GM23248 (cell line): ENCODE measurements at regions not wholly inside any gene's neighbourhood (a gene's known extent, or its start where the extent isn't known, plus 50 kb on each side); places are given as distances from the start of the nearest gene placed in this dataset.

Experiments
- DNase-seq: peaks from one replicate; pipeline ENCODE4 v3.0.0-alpha.2; 2015
- H2AFZ ChIP-seq: fragments of 200-600 bp; sonication (generic); 2 replicates; pipeline ENCODE4 v1.6.1; 2016; ENCODE audit warnings: antibody characterized with exemption
- H3F3A ChIP-seq: fragments of 200-600 bp; sonication (generic); 2 replicates; pipeline ENCODE4 v1.6.1; 2016; ENCODE audit warnings: mild to moderate bottlenecking, antibody characterized with exemption, mixed run types; ENCODE audit not compliant: insufficient read depth
- H3K27ac ChIP-seq: fragments of 200-600 bp; sonication (generic); 2 replicates; pipeline ENCODE4 v1.5.1; 2016; ENCODE audit warnings: mild to moderate bottlenecking
- H3K27me3 ChIP-seq: fragments of 200-600 bp; sonication (generic); replicated peaks from 2 replicates; pipeline ENCODE4 v1.6.1; 2016; ENCODE audit warnings: mild to moderate bottlenecking; ENCODE audit not compliant: insufficient read depth
- H3K36me3 ChIP-seq: fragments of 200-600 bp; sonication (generic); 2 replicates; pipeline ENCODE4 v1.6.1; 2016; ENCODE audit warnings: low read depth, mild to moderate bottlenecking
- H3K4me1 ChIP-seq: fragments of 200-600 bp; sonication (generic); 2 replicates; pipeline ENCODE4 v1.6.1; 2016; ENCODE audit warnings: mild to moderate bottlenecking; ENCODE audit not compliant: insufficient read depth
- H3K4me2 ChIP-seq: fragments of 200-600 bp; sonication (generic); one replicate; pipeline ENCODE4 v1.6.1; 2016; ENCODE audit warnings: mild to moderate bottlenecking; ENCODE audit not compliant: unreplicated experiment
- H3K4me3 ChIP-seq: fragments of 200-600 bp; sonication (generic); 2 replicates; pipeline ENCODE4 v1.5.1; 2016; ENCODE audit warnings: mild to moderate bottlenecking
- H3K79me2 ChIP-seq: fragments of 200-600 bp; sonication (generic); 2 replicates; pipeline ENCODE4 v1.6.1; 2016; ENCODE audit warnings: mild to moderate bottlenecking; ENCODE audit not compliant: insufficient read depth
- H3K9ac ChIP-seq: fragments of 200-600 bp; sonication (generic); 2 replicates; pipeline ENCODE4 v1.6.1; 2016; ENCODE audit warnings: mild to moderate bottlenecking
- H3K9me2 ChIP-seq: fragments of 200-600 bp; sonication (generic); 2 replicates; pipeline ENCODE4 v1.6.1; 2016; ENCODE audit warnings: mixed run types, mild to moderate bottlenecking, moderate library complexity; ENCODE audit not compliant: insufficient read depth
- H3K9me3 ChIP-seq: fragments of 200-600 bp; sonication (generic); one replicate; pipeline ENCODE4 v1.6.1; 2017; ENCODE audit warnings: low read depth
- H4K20me1 ChIP-seq: fragments of 200-600 bp; sonication (generic); 2 replicates; pipeline ENCODE4 v1.6.0; 2016; ENCODE audit not compliant: insufficient read depth
- EZH2 ChIP-seq: fragments of 200-600 bp; sonication (generic); IDR thresholded peaks from 2 replicates; pipeline ENCODE4 v1.6.1; 2018; ENCODE audit warnings: antibody characterized with exemption, mild to moderate bottlenecking; ENCODE audit not compliant: insufficient read depth, poor library complexity, severe bottlenecking
- EZH2phosphoT487 ChIP-seq: fragments of 200-600 bp; sonication (generic); IDR thresholded peaks from 2 replicates; pipeline ENCODE4 v1.6.1; 2018; ENCODE audit warnings: antibody characterized with exemption, moderate library complexity, mild to moderate bottlenecking, low read depth; ENCODE audit not compliant: insufficient read depth
- WGBS, 2 experiments: methylation state at CpG; one replicate each; pipeline ENCODE4 v1.1.6; 2015 to 2017; ENCODE audit warnings: low lambda C conversion rate in 2 of 2, low coverage in 1 of 2; ENCODE audit errors: missing lambda C conversion rate in 2 of 2; 5-methylcytosine and 5-hydroxymethylcytosine counted together
- in situ Hi-C: fragments of 300-500 bp; cut with MboI; formaldehyde crosslinking; loops from 2 replicates; pipeline ENCODE4 v1.15.0; 2020

DNA sequence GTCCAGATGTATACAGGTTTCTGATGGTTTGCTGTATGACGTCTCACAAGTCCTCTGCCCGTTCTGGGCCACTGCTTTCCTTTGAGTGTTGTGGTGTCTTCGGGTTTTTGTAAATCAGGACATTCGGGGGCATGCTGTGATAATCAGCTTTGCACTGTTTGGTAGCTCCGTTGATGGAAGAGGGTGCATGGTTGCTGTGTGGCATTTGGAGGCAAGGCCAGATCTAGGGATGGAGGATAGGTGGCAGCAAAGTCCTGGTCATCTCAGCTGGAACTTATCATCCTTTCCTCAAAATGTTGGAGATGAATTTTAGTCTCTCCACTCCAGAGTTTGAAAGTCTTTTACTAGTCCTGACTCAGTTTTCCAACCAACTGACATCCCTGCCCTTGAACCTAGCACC, 91.0 kb downstream of the SCP2D1 start:
- peak; percentile 10 for DNase-seq
- Histone ChIP-seq H3K9me2 (no peaks in the 10 kb centered on the region), H3K9me3 (no peaks in the 10 kb centered on the region), H3K9ac (no peak overlapping the region), H3K4me2 (no peak overlapping the region), H3K36me3 (no peaks in the 10 kb centered on the region), H4K20me1 (no peaks in the 10 kb centered on the region), H3K4me3 (no peak overlapping the region), H2AFZ (no peak overlapping the region), H3K79me2 (no peaks in the 10 kb centered on the region), H3K27me3 (no peaks in the 10 kb centered on the region), H3K27ac (no peak overlapping the region), H3F3A (no peaks in the 10 kb centered on the region), H3K4me1 (no peaks in the 10 kb centered on the region)
- 7 to 11% methylated on average over 5 of the region's 5 CpGs for WGBS, 2 experiments
- in situ Hi-C loops, result no loop called here
- TF ChIP-seq EZH2 (no peak), EZH2phosphoT487 (no peak)

DNA sequence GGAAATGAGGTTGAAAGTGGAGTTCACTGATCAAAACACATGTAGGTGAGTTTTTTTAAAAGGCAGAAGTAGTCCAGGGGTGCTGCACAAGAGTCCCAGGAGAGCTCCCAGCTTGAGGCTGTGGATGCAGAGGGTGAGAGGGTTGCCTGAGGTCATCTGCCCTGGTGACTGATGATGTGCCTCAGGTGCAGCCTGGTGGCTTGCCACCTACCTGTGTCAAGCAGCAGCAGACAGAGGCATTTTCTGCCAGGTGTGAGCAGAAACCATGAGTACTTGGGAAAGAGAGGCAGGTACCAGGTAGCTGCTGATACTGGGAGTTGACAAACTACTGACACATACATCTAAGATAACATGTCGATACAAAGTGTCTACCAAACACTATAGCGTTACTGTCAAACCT, 92.5 kb downstream of the SCP2D1 start:
- no peaks in the 10 kb centered on the region for H3K27me3 ChIP-seq
- no peak for DNase-seq
- no peak overlapping the region for H3K9ac ChIP-seq
- WGBS, 2 experiments, result 39 to 73% methylated on average over 2 of the region's 2 CpGs
- in situ Hi-C loops, result no loop called here
- H3K79me2 ChIP-seq, result no peaks in the 10 kb centered on the region
- no peak overlapping the region for H2AFZ ChIP-seq
- H4K20me1 ChIP-seq, result no peaks in the 10 kb centered on the region
- H3K4me3 ChIP-seq, result no peak overlapping the region
- H3K9me2 ChIP-seq, result no peaks in the 10 kb centered on the region
- no peak for TF ChIP-seq EZH2phosphoT487
- TF ChIP-seq EZH2, result no peak
- no peaks in the 10 kb centered on the region for H3K9me3 ChIP-seq
- H3K36me3 ChIP-seq, result no peaks in the 10 kb centered on the region
- H3K4me2 ChIP-seq, result no peak overlapping the region
- H3F3A ChIP-seq, result no peaks in the 10 kb centered on the region
- H3K4me1 ChIP-seq, result no peaks in the 10 kb centered on the region
- H3K27ac ChIP-seq, result no peak overlapping the region

GRCh38 chr20:18907353-18907752, 93.8 kb downstream of the SCP2D1 start:
- H3K9me2 ChIP-seq, result no peaks in the 10 kb centered on the region
- H3K4me3 ChIP-seq, result no peak overlapping the region
- no peaks in the 10 kb centered on the region for H3K27me3 ChIP-seq
- no peak overlapping the region for H3K4me2 ChIP-seq
- H3K27ac ChIP-seq, result no peak overlapping the region
- H3F3A ChIP-seq, result no peaks in the 10 kb centered on the region
- no peak for DNase-seq
- no peaks in the 10 kb centered on the region for H3K79me2 ChIP-seq
- H3K4me1 ChIP-seq, result no peaks in the 10 kb centered on the region
- H2AFZ ChIP-seq, result no peak overlapping the region
- H3K36me3 ChIP-seq, result no peaks in the 10 kb centered on the region
- no peak overlapping the region for H3K9ac ChIP-seq
- no peak for TF ChIP-seq EZH2phosphoT487
- no peak for TF ChIP-seq EZH2
- no peaks in the 10 kb centered on the region for H4K20me1 ChIP-seq
- WGBS, 2 experiments, result 51 to 53% methylated on average over 6 of the region's 6 CpGs
- in situ Hi-C loops, result no loop called here
- no peaks in the 10 kb centered on the region for H3K9me3 ChIP-seq

DNA sequence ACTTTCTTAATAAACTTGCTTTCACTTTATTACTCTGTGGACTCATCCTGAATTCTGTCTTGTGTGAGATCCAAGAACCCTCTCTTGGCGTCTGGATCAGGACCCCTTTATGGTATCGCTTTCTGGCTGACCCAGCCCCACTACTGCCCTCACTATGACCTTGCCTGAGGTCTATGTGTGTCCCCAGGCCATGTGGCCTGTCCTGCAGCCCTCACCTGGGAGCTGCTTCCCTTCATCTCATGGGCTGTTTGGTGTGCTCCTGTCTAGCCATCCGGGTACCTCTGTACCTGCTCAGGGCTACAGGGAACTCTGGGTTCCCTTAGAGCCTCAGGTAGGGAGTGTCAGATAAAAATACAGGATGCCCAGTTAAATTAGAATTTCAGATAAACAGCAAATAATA, 94.5 kb downstream of the SCP2D1 start:
- in situ Hi-C loops, result no loop called here

DNA sequence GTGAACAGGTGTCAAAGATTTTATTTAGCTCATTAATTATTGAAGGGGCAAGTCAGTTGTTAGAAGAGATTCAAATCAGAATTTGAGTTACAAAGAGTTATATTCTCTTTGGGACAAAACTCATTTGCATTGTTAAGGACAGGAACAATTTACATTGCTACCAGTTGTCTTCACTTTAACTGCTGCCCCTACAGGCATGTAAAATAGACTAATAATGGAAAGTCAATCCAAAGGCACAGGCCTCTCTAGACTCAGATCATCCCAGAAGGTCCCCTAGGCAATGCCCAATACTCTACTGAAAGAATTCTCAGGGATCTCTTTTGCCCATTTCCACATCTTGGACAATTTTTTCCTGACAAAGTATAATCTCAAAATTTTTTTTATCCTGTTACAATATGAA, 95.7 kb downstream of the SCP2D1 start:
- Histone ChIP-seq H3K27me3 (no peaks in the 10 kb centered on the region), H2AFZ (no peak overlapping the region), H3F3A (no peaks in the 10 kb centered on the region), H3K79me2 (no peaks in the 10 kb centered on the region), H3K4me1 (no peaks in the 10 kb centered on the region), H3K9ac (no peak overlapping the region), H4K20me1 (no peaks in the 10 kb centered on the region), H3K4me2 (no peak overlapping the region), H3K27ac (no peak overlapping the region), H3K9me2 (no peaks in the 10 kb centered on the region), H3K9me3 (no peaks in the 10 kb centered on the region), H3K36me3 (no peaks in the 10 kb centered on the region), H3K4me3 (no peak overlapping the region)
- no peak for DNase-seq
- TF ChIP-seq EZH2 (no peak), EZH2phosphoT487 (no peak)
- in situ Hi-C loops, result no loop called here

More for the DNA sequence above, 94.5 kb downstream of the SCP2D1 start:
- no peak overlapping the region for H2AFZ ChIP-seq
- H3K9ac ChIP-seq, result no peak overlapping the region
- H3F3A ChIP-seq, result no peaks in the 10 kb centered on the region
- no peak overlapping the region for H3K27ac ChIP-seq
- no peaks in the 10 kb centered on the region for H3K36me3 ChIP-seq
- H3K4me3 ChIP-seq, result no peak overlapping the region
- no peak for TF ChIP-seq EZH2
- TF ChIP-seq EZH2phosphoT487, result no peak
- H3K4me2 ChIP-seq, result no peak overlapping the region
- H3K4me1 ChIP-seq, result no peaks in the 10 kb centered on the region
- no peaks in the 10 kb centered on the region for H3K9me2 ChIP-seq
- H3K27me3 ChIP-seq, result no peaks in the 10 kb centered on the region
- DNase-seq, result no peak
- 14 to 15% methylated on average over 3 of the region's 3 CpGs for WGBS, 2 experiments
- no peaks in the 10 kb centered on the region for H4K20me1 ChIP-seq
- no peaks in the 10 kb centered on the region for H3K79me2 ChIP-seq
- H3K9me3 ChIP-seq, result no peaks in the 10 kb centered on the region
